ENCODE measurements at regions not wholly inside any gene's neighbourhood (a gene's known extent, or its start where the extent isn't known, plus 50 kb on each side); places are given as distances from the start of the nearest gene placed in this dataset.
"Not testable (repeated sequence)": the region's sequence is repeated elsewhere in the genome, so short reads cannot be mapped to it uniquely, and the experiment has no call there.

DNA sequence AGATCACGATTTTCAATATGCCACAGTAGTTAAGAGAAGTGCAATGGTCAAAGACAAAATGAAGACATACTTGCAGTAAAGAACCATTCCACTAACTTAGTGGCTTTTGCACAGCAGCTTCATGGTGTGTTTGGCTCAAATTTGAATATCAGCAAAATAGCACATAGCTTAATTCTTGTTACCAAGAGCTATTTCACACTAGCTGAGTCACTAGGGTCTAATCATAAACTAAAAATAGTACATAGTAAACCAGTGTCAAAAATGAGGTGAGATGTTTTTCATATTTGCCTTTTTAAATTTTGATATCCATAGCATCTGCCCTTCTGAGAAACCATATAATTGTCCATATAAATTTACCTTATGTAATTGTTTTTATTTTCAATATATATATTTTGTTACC is 325.0 kb upstream of the LUZP2 start:
- no TSS peak for BruUV-seq (replicated peaks)
- CTCF ChIA-PET, result no interaction called here
- POLR2A ChIA-PET (ENCODE audit: low non-redundant PET), result no interaction called here
- DNase-seq (ENCODE audit: low spot score), result no peak
- Histone ChIP-seq H3K4me3 (ENCODE audit: low read depth, low read length, poor library complexity, severe bottlenecking) (no peak overlapping the region), H3K27me3 (replicated peaks; ENCODE audit: insufficient read depth, low read depth, low read length, poor library complexity) (no peaks in the 10 kb centered on the region), H3K27ac (ENCODE audit: low read depth, low read length, poor library complexity, severe bottlenecking) (no peak overlapping the region), H3K9me3 (ENCODE audit: low read depth, low read length, poor library complexity, severe bottlenecking) (no peaks in the 10 kb centered on the region), H3K4me1 (ENCODE audit: insufficient read depth, low read length, poor library complexity, severe bottlenecking) (no peaks in the 10 kb centered on the region), H3K36me3 (ENCODE audit: insufficient read depth, low read length, poor library complexity, severe bottlenecking) (no peaks in the 10 kb centered on the region)
- TF ChIP-seq, protein P1, sequence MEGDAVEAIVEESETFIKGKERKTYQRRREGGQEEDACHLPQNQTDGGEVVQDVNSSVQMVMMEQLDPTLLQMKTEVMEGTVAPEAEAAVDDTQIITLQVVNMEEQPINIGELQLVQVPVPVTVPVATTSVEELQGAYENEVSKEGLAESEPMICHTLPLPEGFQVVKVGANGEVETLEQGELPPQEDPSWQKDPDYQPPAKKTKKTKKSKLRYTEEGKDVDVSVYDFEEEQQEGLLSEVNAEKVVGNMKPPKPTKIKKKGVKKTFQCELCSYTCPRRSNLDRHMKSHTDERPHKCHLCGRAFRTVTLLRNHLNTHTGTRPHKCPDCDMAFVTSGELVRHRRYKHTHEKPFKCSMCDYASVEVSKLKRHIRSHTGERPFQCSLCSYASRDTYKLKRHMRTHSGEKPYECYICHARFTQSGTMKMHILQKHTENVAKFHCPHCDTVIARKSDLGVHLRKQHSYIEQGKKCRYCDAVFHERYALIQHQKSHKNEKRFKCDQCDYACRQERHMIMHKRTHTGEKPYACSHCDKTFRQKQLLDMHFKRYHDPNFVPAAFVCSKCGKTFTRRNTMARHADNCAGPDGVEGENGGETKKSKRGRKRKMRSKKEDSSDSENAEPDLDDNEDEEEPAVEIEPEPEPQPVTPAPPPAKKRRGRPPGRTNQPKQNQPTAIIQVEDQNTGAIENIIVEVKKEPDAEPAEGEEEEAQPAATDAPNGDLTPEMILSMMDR (conservative IDR thresholded peaks at IDR 0.05; ENCODE audit: low read depth, low read length), result no peak
- TF ChIP-seq EZH2 (IDR thresholded peaks at IDR 0.05; ENCODE audit: borderline replicate concordance, low read depth, low read length, poor library complexity, severe bottlenecking), result no peak
- intact Hi-C loops (cut with micrococcal nuclease; ENCODE audit: unreplicated experiment), result no loop called here

DNA sequence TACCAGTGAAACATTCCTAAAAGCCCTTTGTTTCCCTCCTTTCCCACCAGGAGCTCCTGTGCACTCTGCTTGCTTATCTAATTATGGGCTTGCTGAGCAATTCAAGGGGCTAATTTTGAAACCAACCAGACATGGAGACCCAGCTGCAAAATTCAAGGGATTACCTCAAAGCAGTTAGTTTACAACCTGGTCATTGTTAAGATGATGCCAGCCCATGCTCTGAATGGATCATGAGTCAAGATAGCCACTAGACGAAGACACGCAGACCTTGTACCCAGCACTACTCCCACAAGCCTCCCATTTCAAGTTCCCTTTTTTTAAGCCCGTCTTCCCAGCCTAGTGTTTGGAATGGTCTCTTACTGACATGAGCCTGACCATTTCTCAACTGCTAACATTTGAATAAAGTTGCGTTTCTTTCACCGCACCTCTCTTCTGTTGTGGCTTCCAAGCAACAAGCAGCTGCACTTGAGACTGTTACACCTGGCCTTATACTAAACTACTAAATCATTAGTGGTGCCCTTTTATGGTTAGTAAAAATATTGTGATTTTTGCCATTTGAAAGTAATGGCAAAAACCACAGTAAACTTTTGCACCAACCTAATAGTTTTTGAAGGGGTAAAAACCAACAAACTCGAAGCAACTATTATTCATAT is 315.3 kb upstream of the LUZP2 start:
- ChIA-PET CTCF (no interaction called here), POLR2A (ENCODE audit: low non-redundant PET) (no interaction called here)
- Histone ChIP-seq H3K9me3 (ENCODE audit: low read depth, low read length, poor library complexity, severe bottlenecking) (no peaks in the 10 kb centered on the region), H3K27ac (ENCODE audit: low read depth, low read length, poor library complexity, severe bottlenecking) (no peak overlapping the region), H3K27me3 (replicated peaks; ENCODE audit: insufficient read depth, low read depth, low read length, poor library complexity) (no peaks in the 10 kb centered on the region), H3K4me1 (ENCODE audit: insufficient read depth, low read length, poor library complexity, severe bottlenecking) (no peaks in the 10 kb centered on the region), H3K36me3 (ENCODE audit: insufficient read depth, low read length, poor library complexity, severe bottlenecking) (no peaks in the 10 kb centered on the region), H3K4me3 (ENCODE audit: low read depth, low read length, poor library complexity, severe bottlenecking) (no peak overlapping the region)
- DNase-seq (ENCODE audit: low spot score), result no peak
- intact Hi-C loops (cut with micrococcal nuclease; ENCODE audit: unreplicated experiment), result no loop called here
- TF ChIP-seq, protein P1 (conservative IDR thresholded peaks at IDR 0.05; ENCODE audit: low read depth, low read length), result no peak
- TF ChIP-seq EZH2 (IDR thresholded peaks at IDR 0.05; ENCODE audit: borderline replicate concordance, low read depth, low read length, poor library complexity, severe bottlenecking), result no peak
- no TSS peak for BruUV-seq (replicated peaks)

DNA sequence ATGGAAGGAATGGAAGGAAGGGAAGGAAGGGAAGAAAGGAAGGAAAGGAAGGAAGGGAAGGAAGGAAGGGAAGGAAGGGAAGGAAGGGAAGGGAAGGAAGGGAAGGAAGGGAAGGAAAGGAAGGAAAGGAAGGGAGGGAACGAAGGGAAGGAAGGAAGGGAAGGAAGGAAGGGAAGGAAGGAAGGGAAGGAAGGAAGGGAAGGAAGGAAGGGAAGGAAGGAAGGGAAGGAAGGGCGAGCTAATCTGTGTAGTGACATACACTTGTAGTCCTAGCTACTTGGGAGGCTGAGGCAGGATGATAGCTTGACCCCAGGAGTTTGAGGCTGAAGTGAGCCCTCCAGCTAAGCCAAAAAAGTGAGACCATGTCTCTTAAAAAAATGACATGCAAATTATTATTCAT is 311.3 kb upstream of the LUZP2 start:
- POLR2A ChIA-PET (ENCODE audit: low non-redundant PET); DNase-seq (ENCODE audit: low spot score); BruUV-seq (replicated peaks); H3K27me3 ChIP-seq (replicated peaks; ENCODE audit: insufficient read depth, low read depth, low read length, poor library complexity); H3K9me3 ChIP-seq (ENCODE audit: low read depth, low read length, poor library complexity, severe bottlenecking); H3K36me3 ChIP-seq (ENCODE audit: insufficient read depth, low read length, poor library complexity, severe bottlenecking); H3K4me1 ChIP-seq (ENCODE audit: insufficient read depth, low read length, poor library complexity, severe bottlenecking); H3K4me3 ChIP-seq (ENCODE audit: low read depth, low read length, poor library complexity, severe bottlenecking); CTCF ChIA-PET; H3K27ac ChIP-seq (ENCODE audit: low read depth, low read length, poor library complexity, severe bottlenecking); intact Hi-C loops (cut with micrococcal nuclease; ENCODE audit: unreplicated experiment): not testable (repeated sequence)

DNA sequence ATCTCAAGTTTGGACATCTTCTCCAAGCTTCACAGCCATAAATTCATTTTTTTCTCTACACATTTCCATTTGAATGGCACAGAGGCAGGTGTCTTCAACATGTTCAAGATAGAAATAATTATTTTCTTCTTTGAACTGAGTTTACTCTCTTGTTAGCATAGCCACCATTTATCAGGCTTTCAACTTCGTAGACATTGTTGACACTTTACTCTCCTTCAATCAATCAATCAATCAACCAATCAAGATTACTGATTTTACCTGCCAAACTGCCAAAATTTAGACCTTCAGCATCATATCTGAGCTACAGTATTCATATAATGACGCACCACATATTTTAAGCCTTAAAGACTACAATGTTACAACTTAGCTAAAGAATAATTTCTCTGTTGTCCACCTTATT is 300.1 kb upstream of the LUZP2 start:
- Histone ChIP-seq H3K36me3 (ENCODE audit: insufficient read depth, low read length, poor library complexity, severe bottlenecking) (no peaks in the 10 kb centered on the region), H3K27ac (ENCODE audit: low read depth, low read length, poor library complexity, severe bottlenecking) (no peak overlapping the region), H3K9me3 (ENCODE audit: low read depth, low read length, poor library complexity, severe bottlenecking) (no peaks in the 10 kb centered on the region), H3K4me1 (ENCODE audit: insufficient read depth, low read length, poor library complexity, severe bottlenecking) (no peaks in the 10 kb centered on the region), H3K4me3 (ENCODE audit: low read depth, low read length, poor library complexity, severe bottlenecking) (no peak overlapping the region), H3K27me3 (replicated peaks; ENCODE audit: insufficient read depth, low read depth, low read length, poor library complexity) (no peaks in the 10 kb centered on the region)
- TF ChIP-seq, protein P1 (conservative IDR thresholded peaks at IDR 0.05; ENCODE audit: low read depth, low read length), result no peak
- TF ChIP-seq EZH2 (IDR thresholded peaks at IDR 0.05; ENCODE audit: borderline replicate concordance, low read depth, low read length, poor library complexity, severe bottlenecking), result no peak
- no TSS peak for BruUV-seq (replicated peaks)
- CTCF ChIA-PET, result no interaction called here
- intact Hi-C loops (cut with micrococcal nuclease; ENCODE audit: unreplicated experiment), result no loop called here
- POLR2A ChIA-PET (ENCODE audit: low non-redundant PET), result no interaction called here
- DNase-seq (ENCODE audit: low spot score), result no peak
